ENCODE measurements at regions not wholly inside any gene's neighbourhood (a gene's known extent, or its start where the extent isn't known, plus 50 kb on each side); places are given as distances from the start of the nearest gene placed in this dataset.
"Not testable (repeated sequence)": the region's sequence is repeated elsewhere in the genome, so short reads cannot be mapped to it uniquely, and the experiment has no call there.

DNA sequence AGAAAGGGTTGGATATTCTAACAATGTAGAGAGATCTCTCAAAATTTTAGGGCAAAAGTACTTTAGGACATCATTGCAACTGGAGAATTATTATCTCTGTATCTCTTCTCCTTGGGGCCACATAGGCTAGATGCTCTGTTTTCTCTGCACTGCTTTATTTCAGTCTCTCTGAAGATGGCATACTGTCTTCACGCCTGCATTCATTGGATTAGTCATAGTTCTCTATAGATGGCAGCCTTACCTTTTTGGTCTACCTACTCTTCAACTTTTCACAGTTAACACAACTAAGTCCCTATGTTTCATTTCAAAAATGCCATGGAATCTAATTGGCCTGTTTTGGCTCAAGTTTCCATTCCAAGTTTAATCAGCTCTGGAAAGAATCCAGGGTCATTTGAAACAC is 1623.3 kb upstream of the B3GALT2 start:
- Histone ChIP-seq H3K4me3 (ENCODE audit: low read length) (no peak overlapping the region), H3K4me1 (ENCODE audit: control insufficient read depth, insufficient read depth, low read length) (no peaks in the 10 kb centered on the region), H3K36me3 (ENCODE audit: control insufficient read depth, insufficient read depth, low read length) (no peaks in the 10 kb centered on the region), H3K27ac (ENCODE audit: low read depth, low read length) (no peak overlapping the region), H3K27me3 (ENCODE audit: control insufficient read depth, insufficient read depth, low read length) (no peaks in the 10 kb centered on the region), H3K9ac (ENCODE audit: low read length) (no peak overlapping the region)

- Histone ChIP-seq H3K36me3 (ENCODE audit: control insufficient read depth, insufficient read depth, low read length) (no peaks in the 10 kb centered on the region), H3K27me3 (ENCODE audit: control insufficient read depth, insufficient read depth, low read length) (no peaks in the 10 kb centered on the region), H3K9ac (ENCODE audit: low read length) (no peak overlapping the region), H3K4me1 (ENCODE audit: control insufficient read depth, insufficient read depth, low read length) (no peaks in the 10 kb centered on the region), H3K4me3 (ENCODE audit: low read length) (no peak overlapping the region), H3K27ac (ENCODE audit: low read depth, low read length) (no peak overlapping the region)
Observed at GRCh38 chr1:194809215-194809614, 1622.8 kb upstream of the B3GALT2 start.

DNA sequence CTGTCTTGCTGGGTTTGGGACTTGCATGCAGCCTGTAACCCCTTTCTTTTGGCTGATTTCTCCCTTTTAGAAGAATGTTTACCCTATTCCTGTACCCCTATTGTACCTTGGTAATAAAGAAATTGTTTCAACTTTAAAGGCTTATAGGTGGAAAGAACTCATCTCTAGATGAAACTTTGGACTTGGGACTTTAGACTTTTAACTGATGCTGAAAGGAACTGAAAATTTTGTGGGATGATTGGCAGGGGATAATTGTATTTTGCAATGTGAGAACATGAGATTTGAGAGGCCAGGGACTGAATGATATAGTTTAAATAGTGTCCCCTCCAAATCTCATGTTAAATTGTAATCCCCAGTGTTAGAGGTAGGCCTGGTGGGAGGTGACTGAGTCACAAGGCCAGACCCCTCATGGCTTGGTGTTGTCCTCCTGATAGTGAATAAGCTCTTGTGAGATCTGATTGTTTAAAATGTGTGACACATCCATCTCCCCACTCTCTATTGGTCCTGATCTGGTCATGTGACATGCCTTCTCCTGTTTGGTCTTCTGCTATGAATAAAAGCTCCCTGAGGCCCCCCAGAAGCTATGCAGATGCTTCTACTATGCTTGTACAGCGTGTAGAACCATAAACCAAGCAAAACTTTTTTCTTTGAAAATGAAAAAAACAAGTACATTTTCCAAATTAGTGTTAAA is 1621.3 kb upstream of the B3GALT2 start:
- H3K27ac ChIP-seq (ENCODE audit: low read depth, low read length), result no peak overlapping the region
- H3K4me1 ChIP-seq (ENCODE audit: control insufficient read depth, insufficient read depth, low read length), result no peaks in the 10 kb centered on the region
- H3K9ac ChIP-seq (ENCODE audit: low read length), result no peak overlapping the region
- no peaks in the 10 kb centered on the region for H3K27me3 ChIP-seq (ENCODE audit: control insufficient read depth, insufficient read depth, low read length)
- H3K4me3 ChIP-seq (ENCODE audit: low read length), result no peak overlapping the region
- no peaks in the 10 kb centered on the region for H3K36me3 ChIP-seq (ENCODE audit: control insufficient read depth, insufficient read depth, low read length)

DNA sequence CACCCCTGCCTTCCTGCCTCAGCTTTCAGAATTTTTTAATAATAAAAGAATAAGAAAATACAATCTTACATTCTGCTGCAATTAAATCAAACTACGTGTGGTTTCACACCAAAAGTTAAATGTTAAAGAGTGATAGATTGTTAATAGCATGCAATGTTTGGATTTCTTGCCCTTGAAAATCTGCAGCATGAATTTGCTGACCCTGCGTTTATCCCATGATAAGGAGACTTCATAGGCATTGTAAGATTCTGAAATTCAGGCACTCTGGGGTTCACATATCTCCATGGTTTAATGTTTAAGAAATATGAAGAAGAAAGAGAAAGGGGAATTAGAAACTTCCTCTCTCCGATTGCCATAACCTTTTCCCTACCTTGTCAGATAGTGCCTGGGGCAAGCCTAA is 1616.2 kb upstream of the B3GALT2 start:
- Histone ChIP-seq H3K36me3 (ENCODE audit: control insufficient read depth, insufficient read depth, low read length) (no peaks in the 10 kb centered on the region), H3K4me1 (ENCODE audit: control insufficient read depth, insufficient read depth, low read length) (no peaks in the 10 kb centered on the region), H3K4me3 (ENCODE audit: low read length) (no peak overlapping the region), H3K27ac (ENCODE audit: low read depth, low read length) (no peak overlapping the region), H3K9ac (ENCODE audit: low read length) (no peak overlapping the region), H3K27me3 (ENCODE audit: control insufficient read depth, insufficient read depth, low read length) (no peaks in the 10 kb centered on the region)

DNA sequence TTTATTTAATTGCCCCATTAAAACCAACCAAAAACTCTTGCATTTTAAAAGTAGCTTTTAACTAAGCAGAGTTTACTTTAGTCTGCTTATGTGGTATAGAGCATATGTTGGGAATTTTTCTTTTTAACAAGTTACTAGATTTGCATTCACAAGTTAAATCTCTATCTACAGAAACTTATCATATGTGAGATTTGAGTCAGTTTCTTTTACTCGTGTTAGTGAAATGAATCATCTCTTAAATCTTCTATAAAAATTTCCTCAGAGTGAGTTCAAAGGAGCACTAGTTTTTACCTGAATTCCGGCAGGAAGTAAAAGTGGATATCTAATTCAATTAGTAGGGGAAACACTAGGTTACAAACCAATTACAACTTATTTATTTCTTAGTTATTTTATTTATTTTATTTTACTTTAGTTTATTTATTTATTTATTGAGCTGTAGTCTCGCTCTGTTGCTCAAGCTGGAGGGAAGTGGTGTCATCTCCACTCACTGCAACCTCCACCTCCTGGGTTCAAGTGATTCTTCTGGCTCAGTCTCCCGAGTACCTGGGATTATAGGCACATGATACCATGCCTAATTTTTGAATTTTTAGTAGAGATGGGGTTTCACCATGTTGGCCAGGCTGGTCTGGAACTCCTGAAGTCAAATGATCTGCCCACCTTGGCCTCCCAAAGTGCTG is 1609.6 kb upstream of the B3GALT2 start:
- no peaks in the 10 kb centered on the region for H3K36me3 ChIP-seq (ENCODE audit: control insufficient read depth, insufficient read depth, low read length)

GRCh38 chr1:194787001-194787400 is 1600.6 kb upstream of the B3GALT2 start:
- H3K36me3 ChIP-seq (ENCODE audit: control insufficient read depth, insufficient read depth, low read length), result no peaks in the 10 kb centered on the region
- H3K27ac ChIP-seq (ENCODE audit: low read depth, low read length), result no peak overlapping the region
- no peaks in the 10 kb centered on the region for H3K27me3 ChIP-seq (ENCODE audit: control insufficient read depth, insufficient read depth, low read length)
- no peaks in the 10 kb centered on the region for H3K4me1 ChIP-seq (ENCODE audit: control insufficient read depth, insufficient read depth, low read length)
- no peak overlapping the region for H3K9ac ChIP-seq (ENCODE audit: low read length)
- no peak overlapping the region for H3K4me3 ChIP-seq (ENCODE audit: low read length)

More for the DNA sequence above, 1609.6 kb upstream of the B3GALT2 start:
- no peak overlapping the region for H3K9ac ChIP-seq (ENCODE audit: low read length)
- no peaks in the 10 kb centered on the region for H3K27me3 ChIP-seq (ENCODE audit: control insufficient read depth, insufficient read depth, low read length)
- no peak overlapping the region for H3K4me3 ChIP-seq (ENCODE audit: low read length)
- H3K27ac ChIP-seq (ENCODE audit: low read depth, low read length), result no peak overlapping the region
- no peaks in the 10 kb centered on the region for H3K4me1 ChIP-seq (ENCODE audit: control insufficient read depth, insufficient read depth, low read length)

DNA sequence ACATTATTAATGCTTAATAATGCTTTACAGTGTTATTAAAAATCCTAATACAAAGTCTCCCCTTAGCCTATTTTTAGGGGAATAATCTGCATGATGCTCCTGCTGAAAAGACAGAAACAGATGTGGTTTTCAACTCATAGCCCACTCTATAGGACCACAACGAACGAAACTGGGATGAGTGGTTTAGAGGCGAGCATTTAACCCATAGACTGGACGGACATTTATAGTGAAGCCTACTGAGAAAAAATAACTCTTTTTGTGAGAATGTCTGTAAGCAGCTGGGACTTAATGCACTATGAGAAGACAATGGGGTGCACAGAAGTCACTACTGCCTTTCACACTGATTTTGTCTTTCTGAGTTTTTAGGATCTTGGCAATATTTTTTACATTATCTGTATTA is 1599.6 kb upstream of the B3GALT2 start:
- H3K36me3 ChIP-seq (ENCODE audit: control insufficient read depth, insufficient read depth, low read length), result no peaks in the 10 kb centered on the region
- H3K27ac ChIP-seq (ENCODE audit: low read depth, low read length), result no peak overlapping the region
- no peaks in the 10 kb centered on the region for H3K27me3 ChIP-seq (ENCODE audit: control insufficient read depth, insufficient read depth, low read length)
- no peak overlapping the region for H3K9ac ChIP-seq (ENCODE audit: low read length)
- no peaks in the 10 kb centered on the region for H3K4me1 ChIP-seq (ENCODE audit: control insufficient read depth, insufficient read depth, low read length)
- H3K4me3 ChIP-seq (ENCODE audit: low read length), result no peak overlapping the region

DNA sequence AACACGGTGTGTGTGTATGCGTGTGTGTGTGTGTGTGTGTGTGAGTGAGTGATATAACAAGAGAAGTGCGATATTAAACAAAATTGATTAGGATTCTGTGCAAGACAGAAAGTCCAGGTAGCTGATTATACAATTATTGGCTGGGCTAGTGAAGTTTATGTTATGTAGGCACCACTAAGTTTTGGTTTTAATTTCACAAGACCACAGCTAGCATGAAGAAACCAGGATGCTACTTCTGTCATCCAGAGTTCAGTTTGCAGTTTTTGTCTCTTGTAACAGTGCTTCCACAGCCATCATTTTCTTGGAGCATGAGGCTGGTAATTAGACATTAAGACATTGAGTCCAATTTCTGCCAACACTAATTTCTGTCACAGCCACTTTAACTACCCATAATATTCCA is 1590.2 kb upstream of the B3GALT2 start:
- H3K4me3 ChIP-seq (ENCODE audit: low read length), result no peak overlapping the region
- H3K27me3 ChIP-seq (ENCODE audit: control insufficient read depth, insufficient read depth, low read length), result no peaks in the 10 kb centered on the region
- no peak overlapping the region for H3K27ac ChIP-seq (ENCODE audit: low read depth, low read length)
- no peaks in the 10 kb centered on the region for H3K36me3 ChIP-seq (ENCODE audit: control insufficient read depth, insufficient read depth, low read length)
- no peak overlapping the region for H3K9ac ChIP-seq (ENCODE audit: low read length)
- H3K4me1 ChIP-seq (ENCODE audit: control insufficient read depth, insufficient read depth, low read length), result no peaks in the 10 kb centered on the region

DNA sequence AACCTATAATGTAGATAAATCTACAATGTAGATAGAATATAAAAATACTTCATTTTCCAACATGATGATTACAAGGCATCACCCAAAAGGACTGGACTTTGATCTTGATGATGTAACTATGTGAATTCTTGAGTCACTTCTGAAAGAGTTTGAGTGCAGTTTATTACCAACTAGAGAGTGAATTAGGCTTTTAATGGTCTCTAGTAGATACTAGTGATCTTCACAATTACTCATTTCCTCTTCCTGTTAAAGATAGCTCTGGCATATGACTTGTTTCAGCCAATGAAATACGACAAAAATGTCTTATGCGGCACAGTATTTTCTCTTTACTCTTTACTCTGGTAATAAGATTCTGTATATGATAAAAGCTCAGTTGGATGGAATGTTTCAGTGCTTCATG is 1588.1 kb upstream of the B3GALT2 start:
- Histone ChIP-seq H3K9ac (ENCODE audit: low read length) (no peak overlapping the region), H3K36me3 (ENCODE audit: control insufficient read depth, insufficient read depth, low read length) (no peaks in the 10 kb centered on the region), H3K27me3 (ENCODE audit: control insufficient read depth, insufficient read depth, low read length) (no peaks in the 10 kb centered on the region), H3K4me1 (ENCODE audit: control insufficient read depth, insufficient read depth, low read length) (no peaks in the 10 kb centered on the region), H3K27ac (ENCODE audit: low read depth, low read length) (no peak overlapping the region), H3K4me3 (ENCODE audit: low read length) (no peak overlapping the region)

DNA sequence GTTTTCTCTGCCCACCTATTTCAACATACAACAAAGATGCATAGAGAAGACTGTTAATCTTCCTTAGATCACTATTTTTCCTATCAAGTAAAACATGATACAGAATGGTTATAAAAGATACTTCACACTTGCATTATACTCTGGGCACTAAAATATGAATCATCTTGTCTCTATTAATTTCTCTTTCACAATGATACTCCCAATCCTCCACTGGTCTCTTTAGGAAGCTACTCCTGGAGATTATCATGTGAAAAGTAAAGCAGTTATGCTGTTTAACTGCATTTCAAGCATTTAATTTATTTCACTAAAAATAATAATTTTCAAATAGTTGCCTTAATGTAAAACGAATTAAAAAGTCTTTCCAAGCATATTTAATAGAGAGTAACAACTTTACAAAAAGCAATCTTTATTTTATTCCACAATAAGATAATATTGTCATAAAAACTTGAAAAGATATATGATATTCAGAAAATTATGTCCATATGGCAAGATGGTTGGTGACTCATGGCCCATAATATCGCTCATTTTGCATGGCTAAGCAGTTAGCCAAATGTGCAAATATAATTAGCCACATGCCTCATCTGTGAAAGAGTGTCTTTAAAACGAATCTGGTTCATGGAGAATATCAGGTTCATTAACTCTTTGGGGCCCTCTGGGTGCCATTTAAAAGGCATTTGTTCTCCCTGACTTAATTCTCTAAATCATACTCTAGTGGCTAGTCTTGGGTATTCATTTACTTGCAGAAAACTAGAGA is 1569.0 kb upstream of the B3GALT2 start:
- H3K36me3 ChIP-seq (ENCODE audit: control insufficient read depth, insufficient read depth, low read length), result no peaks in the 10 kb centered on the region
- H3K4me1 ChIP-seq (ENCODE audit: control insufficient read depth, insufficient read depth, low read length), result no peaks in the 10 kb centered on the region
- H3K9ac ChIP-seq (ENCODE audit: low read length), result no peak overlapping the region
- H3K4me3 ChIP-seq (ENCODE audit: low read length), result no peak overlapping the region
- no peak overlapping the region for H3K27ac ChIP-seq (ENCODE audit: low read depth, low read length)
- H3K27me3 ChIP-seq (ENCODE audit: control insufficient read depth, insufficient read depth, low read length), result no peaks in the 10 kb centered on the region

DNA sequence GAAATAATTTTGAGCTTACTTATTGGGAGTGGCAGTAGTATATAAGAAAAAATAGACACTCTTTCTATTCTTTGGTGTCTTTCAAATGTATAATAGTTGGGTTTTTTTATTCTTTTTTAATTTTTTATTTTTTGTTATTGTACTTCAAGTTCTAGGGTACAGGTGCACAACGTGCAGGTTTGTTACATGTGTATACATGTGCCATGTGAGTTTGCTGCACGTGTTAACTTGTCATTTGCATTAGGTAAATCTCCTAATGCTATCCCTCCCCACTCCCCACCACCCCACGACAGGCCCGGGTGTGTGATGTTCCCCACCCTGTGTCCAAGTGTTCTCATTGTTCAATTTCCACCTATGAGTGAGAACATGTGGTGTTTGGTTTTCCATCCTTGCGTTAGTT is 1552.4 kb upstream of the B3GALT2 start:
- not testable (repeated sequence) for H3K4me3 ChIP-seq (ENCODE audit: low read length); H3K9ac ChIP-seq (ENCODE audit: low read length); H3K27ac ChIP-seq (ENCODE audit: low read depth, low read length); H3K4me1 ChIP-seq (ENCODE audit: control insufficient read depth, insufficient read depth, low read length); H3K27me3 ChIP-seq (ENCODE audit: control insufficient read depth, insufficient read depth, low read length); H3K36me3 ChIP-seq (ENCODE audit: control insufficient read depth, insufficient read depth, low read length)

DNA sequence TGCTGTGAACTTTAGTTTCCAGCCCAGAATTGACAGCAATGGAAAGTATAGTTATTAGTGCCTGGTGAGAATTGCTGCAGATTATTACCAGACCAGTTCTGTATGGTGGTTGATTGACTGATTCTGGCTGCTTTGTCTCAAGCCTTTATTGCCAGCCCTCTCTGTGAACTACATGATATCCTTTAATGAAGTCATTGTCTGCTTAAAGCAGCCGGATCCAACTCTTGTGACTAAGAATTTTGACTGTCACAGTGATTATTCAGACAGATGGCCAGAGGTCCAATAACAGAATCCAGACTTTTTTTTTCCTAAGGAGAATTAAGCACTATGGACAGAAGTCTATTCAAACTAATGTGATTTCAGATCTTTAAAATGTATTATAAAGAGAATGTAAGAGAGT is 1548.6 kb upstream of the B3GALT2 start:
- Histone ChIP-seq H3K27me3 (ENCODE audit: control insufficient read depth, insufficient read depth, low read length) (no peaks in the 10 kb centered on the region), H3K36me3 (ENCODE audit: control insufficient read depth, insufficient read depth, low read length) (no peaks in the 10 kb centered on the region), H3K27ac (ENCODE audit: low read depth, low read length) (no peak overlapping the region), H3K9ac (ENCODE audit: low read length) (no peak overlapping the region), H3K4me3 (ENCODE audit: low read length) (no peak overlapping the region), H3K4me1 (ENCODE audit: control insufficient read depth, insufficient read depth, low read length) (no peaks in the 10 kb centered on the region)
